GM12892 (cell line): ENCODE measurements at regions not wholly inside any gene's neighbourhood (a gene's known extent, or its start where the extent isn't known, plus 50 kb on each side); places are given as distances from the start of the nearest gene placed in this dataset.

Experiments used
- POLR2A ChIP-seq: IDR thresholded peaks from 2 replicates; pipeline ENCODE4 v1.6.1; 2011; ENCODE audit warnings: low read depth, low read length, control low read depth
- POLR2AphosphoS5 ChIP-seq: IDR thresholded peaks from 2 replicates; pipeline ENCODE4 v1.6.1; 2011; ENCODE audit warnings: low read depth, low read length, control low read depth

GRCh38 chr2:129796801-129797488 is 182.5 kb upstream of the RAB6C start:
- TF ChIP-seq POLR2A (no peak), POLR2AphosphoS5 (no peak)
